AG04450 (cell line): ENCODE measurements at regions not wholly inside any gene's neighbourhood (a gene's known extent, or its start where the extent isn't known, plus 50 kb on each side); places are given as distances from the start of the nearest gene placed in this dataset.

Source experiments
- CTCF ChIA-PET: fragments of 300-600, 350-600 bp; formaldehyde crosslinking; extraction: SDS; loops from one replicate; lab custom pipeline; 2022; ENCODE audit warnings: antibody characterized with exemption, inconsistent platforms; lab: Charles Lee
- POLR2A ChIA-PET: fragments of 350-600 bp; formaldehyde crosslinking; extraction: SDS; loops from one replicate; lab custom pipeline; 2021; ENCODE audit warnings: antibody characterized with exemption, inconsistent platforms; lab: Yijun Ruan, JAX
- DNase-seq: peaks from one replicate; pipeline ENCODE4 v3.0.0-alpha.2; 2011; ENCODE audit warnings: low read depth, low spot score
- H3K27ac ChIP-seq: one replicate; pipeline ENCODE4 v1.5.1; 2012; ENCODE audit warnings: low read depth, low read length, control low read depth
- H3K27me3 ChIP-seq: one replicate; pipeline ENCODE4 v1.6.0; 2012; ENCODE audit warnings: low read length; ENCODE audit not compliant: control insufficient read depth, insufficient read depth
- H3K4me3 ChIP-seq: 2 replicates; pipeline ENCODE4 v1.5.1; 2011; ENCODE audit warnings: mild to moderate bottlenecking, low read depth, low read length, control low read depth
- H3K9me3 ChIP-seq: 2 replicates; pipeline ENCODE4 v1.5.1; 2012; ENCODE audit warnings: low read length; ENCODE audit not compliant: control insufficient read depth, insufficient read depth
- TF ChIP-seq, protein P1 (sequence below): IDR thresholded peaks from 2 replicates; pipeline ENCODE4 v1.5.1; 2011; ENCODE audit warnings: low read depth, low read length, control low read depth, inconsistent platforms

DNA sequence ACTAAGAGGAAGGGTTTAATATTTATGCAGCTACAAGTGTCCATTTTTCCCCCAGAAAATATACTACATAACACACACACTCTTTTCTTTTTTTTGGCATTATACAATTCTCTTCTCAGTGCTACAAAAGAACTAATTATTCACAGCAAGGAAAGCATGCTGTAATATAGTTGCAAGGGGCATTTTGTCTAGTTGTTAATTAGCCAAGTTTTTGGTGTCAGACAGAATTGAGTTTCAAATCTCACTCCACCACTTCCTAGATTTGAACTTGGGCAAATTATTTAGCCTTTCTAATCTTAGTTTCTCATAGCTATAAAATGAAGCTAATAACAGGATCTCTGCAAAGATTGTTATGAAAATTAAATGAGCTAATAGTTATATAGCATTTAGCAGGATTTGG, 60.0 kb upstream of the VTCN1 start:
- TF ChIP-seq, protein P1, sequence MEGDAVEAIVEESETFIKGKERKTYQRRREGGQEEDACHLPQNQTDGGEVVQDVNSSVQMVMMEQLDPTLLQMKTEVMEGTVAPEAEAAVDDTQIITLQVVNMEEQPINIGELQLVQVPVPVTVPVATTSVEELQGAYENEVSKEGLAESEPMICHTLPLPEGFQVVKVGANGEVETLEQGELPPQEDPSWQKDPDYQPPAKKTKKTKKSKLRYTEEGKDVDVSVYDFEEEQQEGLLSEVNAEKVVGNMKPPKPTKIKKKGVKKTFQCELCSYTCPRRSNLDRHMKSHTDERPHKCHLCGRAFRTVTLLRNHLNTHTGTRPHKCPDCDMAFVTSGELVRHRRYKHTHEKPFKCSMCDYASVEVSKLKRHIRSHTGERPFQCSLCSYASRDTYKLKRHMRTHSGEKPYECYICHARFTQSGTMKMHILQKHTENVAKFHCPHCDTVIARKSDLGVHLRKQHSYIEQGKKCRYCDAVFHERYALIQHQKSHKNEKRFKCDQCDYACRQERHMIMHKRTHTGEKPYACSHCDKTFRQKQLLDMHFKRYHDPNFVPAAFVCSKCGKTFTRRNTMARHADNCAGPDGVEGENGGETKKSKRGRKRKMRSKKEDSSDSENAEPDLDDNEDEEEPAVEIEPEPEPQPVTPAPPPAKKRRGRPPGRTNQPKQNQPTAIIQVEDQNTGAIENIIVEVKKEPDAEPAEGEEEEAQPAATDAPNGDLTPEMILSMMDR: no peak
- Histone ChIP-seq H3K4me3 (no peak overlapping the region), H3K27ac (no peak overlapping the region), H3K9me3 (no peaks in the 10 kb centered on the region), H3K27me3 (peaks cover 8% of the 10 kb centered on the region)
- ChIA-PET POLR2A (no interaction called here), CTCF (interaction anchor here (1.0 to 1.1 kb wide), 2 partner anchors 14 to 203 kb away, joined by 3 to 4 read pairs; no protein-coding TSS in a partner anchor)
- no peak for DNase-seq

- TF ChIP-seq, protein P1: no peak
- CTCF ChIA-PET: interaction anchor here (0.7 to 1.5 kb wide), 2 partner anchors 16 to 201 kb away, joined by 3 to 6 read pairs; no protein-coding TSS in a partner anchor
- Histone ChIP-seq H3K27me3 (peaks cover 6% of the 10 kb centered on the region), H3K27ac (no peak overlapping the region), H3K9me3 (no peaks in the 10 kb centered on the region), H3K4me3 (no peak overlapping the region)
- POLR2A ChIA-PET: no interaction called here
- DNase-seq: no peak
These were observed 58.1 kb upstream of the VTCN1 start for GRCh38 chr1:117268535-117269455.

GRCh38 chr1:117267232-117267774, 56.6 kb upstream of the VTCN1 start:
- TF ChIP-seq, protein P1: no peak
- peaks cover 6% of the 10 kb centered on the region for H3K27me3 ChIP-seq
- ChIA-PET POLR2A (no interaction called here), CTCF (interaction anchor here (0.6 kb wide), 1 partner anchor 55 kb away, joined by 3 read pairs; no protein-coding TSS in a partner anchor)
- no peak overlapping the region for H3K27ac ChIP-seq
- no peak for DNase-seq
- H3K9me3 ChIP-seq: no peaks in the 10 kb centered on the region
- no peak overlapping the region for H3K4me3 ChIP-seq

DNA sequence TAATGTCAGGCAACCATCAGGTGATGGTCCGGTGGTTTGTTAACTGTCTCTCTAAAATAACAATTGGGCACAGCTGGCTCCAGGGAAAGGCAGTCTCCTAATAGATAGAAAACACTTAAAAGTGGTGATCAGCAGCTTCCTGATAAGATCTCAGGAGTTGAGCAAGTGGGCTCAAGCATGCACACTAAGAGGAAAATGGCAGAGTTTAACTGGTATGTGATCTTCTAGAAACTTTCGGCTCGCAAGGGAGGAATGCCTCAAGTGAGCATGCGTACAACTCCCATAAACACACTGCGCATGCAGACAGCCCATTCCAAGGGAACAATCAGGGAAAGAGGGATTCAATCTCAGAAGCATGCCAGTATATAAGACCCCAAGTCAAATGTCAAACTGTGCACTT, 52.2 kb upstream of the VTCN1 start:
- CTCF ChIA-PET: interaction anchor here (1.4 kb wide), 1 partner anchor 134 kb away, joined by 3 read pairs; no protein-coding TSS in a partner anchor
- H3K9me3 ChIP-seq: no peaks in the 10 kb centered on the region
- H3K27me3 ChIP-seq: peaks cover under 1% of the 10 kb centered on the region
- TF ChIP-seq, protein P1: no peak
- POLR2A ChIA-PET: no interaction called here
- no peak overlapping the region for H3K27ac ChIP-seq
- no peak for DNase-seq
- H3K4me3 ChIP-seq: no peak overlapping the region

DNA sequence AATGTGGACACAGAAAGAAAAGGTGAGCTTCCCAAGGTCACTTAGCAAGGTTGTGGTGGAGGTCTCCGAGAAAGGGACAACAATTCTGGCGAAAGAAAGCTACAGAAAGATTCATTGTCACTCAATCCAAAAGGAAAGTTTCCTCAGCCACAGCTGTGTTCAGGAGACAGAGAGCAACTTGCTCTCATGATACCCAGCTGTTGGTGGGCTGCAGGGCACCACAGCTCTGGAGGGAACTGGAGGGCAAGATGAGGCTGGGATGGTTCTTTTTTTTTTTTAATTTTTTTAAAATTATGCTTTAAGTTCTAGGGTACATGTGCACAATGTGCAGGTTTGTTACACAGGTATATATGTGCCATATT, 50.7 kb upstream of the VTCN1 start:
- no peaks in the 10 kb centered on the region for H3K9me3 ChIP-seq
- no peaks in the 10 kb centered on the region for H3K27me3 ChIP-seq
- ChIA-PET POLR2A (no interaction called here), CTCF (no interaction called here)
- H3K4me3 ChIP-seq: no peak overlapping the region
- DNase-seq: no peak
- TF ChIP-seq, protein P1: no peak
- H3K27ac ChIP-seq: no peak overlapping the region
